HCT116 (cell line): ENCODE measurements at regions not wholly inside any gene's neighbourhood (a gene's known extent, or its start where the extent isn't known, plus 50 kb on each side); places are given as distances from the start of the nearest gene placed in this dataset.

Experiments
- ATAC-seq: fragments of 200-7000 bp; cut with Tn5 transposase; 2 replicates; pipeline ENCODE4 v1.9.1; 2020; ENCODE audit warnings: mild to moderate bottlenecking, moderate library complexity
- BruUV-seq: library from RNA; stranded (reverse); fragments of 400-500 nt; replicated peaks from 2 replicates; lab custom pipeline; 2021; lab: Mats Ljungman, UMichigan
- CTCF ChIA-PET: fragments of 300-600 bp; sonication (Branson Sonifier 250); formaldehyde crosslinking; loops from one replicate; lab custom pipeline; 2021; ENCODE audit warnings: antibody characterized with exemption; lab: Charles Lee
- POLR2A ChIA-PET: fragments of 300-600, 350-600 bp; sonication (Branson Sonifier 250); formaldehyde crosslinking; loops from one replicate; lab custom pipeline; 2021; ENCODE audit warnings: antibody characterized with exemption; lab: Charles Lee
- RAD21 ChIA-PET, 2 experiments: fragments of 300-600 bp; sonication (Branson Sonifier 250); formaldehyde crosslinking; loops; one replicate each; lab custom pipeline; 2023; ENCODE audit warnings: low total read pairs in 2 of 2; ENCODE audit not compliant: uncharacterized antibody in 2 of 2, unreplicated experiment in 2 of 2, low non-redundant PET in 1 of 2; lab: Charles Lee
- DNase-seq: peaks from one replicate; pipeline ENCODE4 v3.0.0-alpha.2; 2010; ENCODE audit warnings: low read depth, low spot score
- H2AFZ ChIP-seq: fragments of 200-600 bp; shearing (Covaris generic), sonication (generic); 2 replicates; pipeline ENCODE4 v1.6.1; 2017; ENCODE audit warnings: low read depth, mixed run types, mixed read lengths, antibody characterized with exemption, low read length; ENCODE audit not compliant: poor library complexity, severe bottlenecking
- H3K27ac ChIP-seq: 2 replicates; pipeline ENCODE4 v1.5.1; 2012; ENCODE audit warnings: low read depth, low read length
- H3K27me3 ChIP-seq: fragments of 200-600 bp; sonication (generic); 2 replicates; pipeline ENCODE4 v1.6.1; 2016; ENCODE audit warnings: mixed run types, low read length, mixed read lengths; ENCODE audit not compliant: insufficient read depth
- H3K36me3 ChIP-seq, 2 experiments: fragments of 200-500 bp in 1 of 2; fragments of 200-600 bp in 1 of 2; sonication (Bioruptor generic) in 1 of 2; sonication (generic) in 1 of 2; 2 replicates each; pipeline versions ENCODE4 v1.5.1 to v1.6.1; 2014 to 2016; ENCODE audit warnings: low read length in 2 of 2, inconsistent platforms in 1 of 2, mixed read lengths in 1 of 2, mixed run types in 1 of 2; ENCODE audit not compliant: insufficient read depth in 2 of 2, control insufficient read depth in 1 of 2
- H3K4me1 ChIP-seq, 2 experiments: fragments of 200-600 bp in 1 of 2; sonication (generic) in 1 of 2; 2 replicates each; pipeline versions ENCODE4 v1.5.1 to v1.6.1; 2012 to 2017; ENCODE audit warnings: low read length in 2 of 2, inconsistent platforms in 1 of 2, mild to moderate bottlenecking in 1 of 2, mixed read lengths in 1 of 2, mixed run types in 1 of 2, moderate library complexity in 1 of 2; ENCODE audit not compliant: insufficient read depth in 2 of 2, control insufficient read depth in 1 of 2
- H3K4me2 ChIP-seq: fragments of 200-600 bp; sonication (generic); 2 replicates; pipeline ENCODE4 v1.6.1; 2017; ENCODE audit warnings: mixed run types, low read length, mixed read lengths
- H3K4me3 ChIP-seq, 2 experiments: fragments of 200-600 bp in 1 of 2; sonication (generic) in 1 of 2; replicated peaks in 1 of 2; 2 replicates each; pipeline ENCODE4 v1.5.1; 2011 to 2016; ENCODE audit warnings: low read length in 2 of 2, control low read depth in 1 of 2, low read depth in 1 of 2, mild to moderate bottlenecking in 1 of 2, mixed read lengths in 1 of 2, mixed run types in 1 of 2
- H3K79me2 ChIP-seq: fragments of 200-600 bp; sonication (generic); 2 replicates; pipeline ENCODE4 v1.6.1; 2017; ENCODE audit warnings: mild to moderate bottlenecking, mixed run types, low read length, moderate library complexity, mixed read lengths; ENCODE audit not compliant: insufficient read depth
- H3K9ac ChIP-seq: fragments of 200-600 bp; sonication (generic); 2 replicates; pipeline ENCODE4 v1.6.1; 2016; ENCODE audit warnings: low read length, mixed read lengths
- H3K9me2 ChIP-seq: fragments of 200-600 bp; sonication (generic), shearing (Covaris generic); 2 replicates; pipeline ENCODE4 v1.6.1; 2017; ENCODE audit warnings: mixed run types, mild to moderate bottlenecking, moderate library complexity; ENCODE audit not compliant: insufficient read depth
- H3K9me3 ChIP-seq, 2 experiments: fragments of 200-500 bp in 1 of 2; fragments of 200-600 bp in 1 of 2; sonication (Bioruptor generic) in 1 of 2; sonication (generic) in 1 of 2; 2 replicates each; pipeline ENCODE4 v1.6.1; 2014 to 2017; ENCODE audit warnings: low read length in 2 of 2, mixed read lengths in 2 of 2, inconsistent platforms in 1 of 2, low read depth in 1 of 2, mild to moderate bottlenecking in 1 of 2, mixed run types in 1 of 2, moderate library complexity in 1 of 2; ENCODE audit not compliant: control insufficient read depth in 1 of 2, insufficient read depth in 1 of 2
- H4K20me1 ChIP-seq: fragments of 200-600 bp; sonication (generic), shearing (Covaris generic); 2 replicates; pipeline ENCODE4 v1.6.1; 2017; ENCODE audit warnings: mixed run types, mild to moderate bottlenecking, moderate library complexity; ENCODE audit not compliant: insufficient read depth
- ATF3 ChIP-seq: IDR thresholded peaks from 2 replicates; pipeline ENCODE4 v1.6.1; 2012
- CBX3 ChIP-seq: IDR thresholded peaks from 2 replicates; pipeline ENCODE4 v1.6.1; 2012; ENCODE audit warnings: low read depth
- EZH2phosphoT487 ChIP-seq: fragments of 200-600 bp; IDR thresholded peaks from 2 replicates; pipeline ENCODE4 v1.6.1; 2018; ENCODE audit warnings: antibody characterized with exemption, borderline replicate concordance
- MAX ChIP-seq: IDR thresholded peaks from 2 replicates; pipeline ENCODE4 v1.6.1; 2012
- SRF ChIP-seq: IDR thresholded peaks from 2 replicates; pipeline ENCODE4 v1.6.1; 2012; ENCODE audit warnings: low read depth
- TCF7L2 ChIP-seq: IDR thresholded peaks from 2 replicates; pipeline ENCODE4 v1.7.0; 2011; ENCODE audit warnings: borderline replicate concordance, inconsistent platforms; ENCODE audit not compliant: insufficient read depth, insufficient read length; ENCODE audit errors: extremely low read depth
- YY1 ChIP-seq: IDR thresholded peaks from 2 replicates; pipeline ENCODE4 v1.6.1; 2011; ENCODE audit warnings: low read length, low read depth, moderate library complexity, mild to moderate bottlenecking; ENCODE audit not compliant: insufficient replicate concordance; ENCODE audit errors: extremely low read depth
- ZNF274 ChIP-seq: fragments of 200-500 bp; sonication (Bioruptor generic); IDR thresholded peaks from 2 replicates; pipeline ENCODE4 v1.6.1; 2014; ENCODE audit warnings: mild to moderate bottlenecking, low read depth, low read length, inconsistent platforms
- intact Hi-C: fragments of 100-400 bp; cut with micrococcal nuclease; formaldehyde crosslinking; loops from 2 replicates; pipeline ENCODE4 v1.10.0; 2022

GRCh38 chr6:120700001-120700400 lies 634.3 kb downstream of the TBC1D32 start:
- intact Hi-C loops, result no loop called here
- ATAC-seq (no peak), DNase-seq (no peak)
- CTCF ChIA-PET, result no interaction called here
- Histone ChIP-seq H2AFZ (no peak overlapping the region), H3K27me3 (no peaks in the 10 kb centered on the region), H3K4me3 (no peak overlapping the region), H3K4me2 (no peak overlapping the region), H3K9ac (no peak overlapping the region), H3K36me3 (no peaks in the 10 kb centered on the region), H3K27ac (no peak overlapping the region), H3K9me2 (no peaks in the 10 kb centered on the region), H4K20me1 (no peaks in the 10 kb centered on the region), H3K4me1 (no peaks in the 10 kb centered on the region), H3K79me2 (no peaks in the 10 kb centered on the region), H3K9me3 (no peaks in the 10 kb centered on the region)
- TF ChIP-seq EZH2phosphoT487 (no peak), YY1 (no peak), SRF (no peak), MAX (no peak), CBX3 (no peak), ATF3 (no peak), TCF7L2 (no peak), ZNF274 (no peak)
- no TSS peak for BruUV-seq
- RAD21 ChIA-PET, result no interaction called here
- POLR2A ChIA-PET, result no interaction called here

- H3K79me2 ChIP-seq, result no peaks in the 10 kb centered on the region
- H3K27me3 ChIP-seq, result no peaks in the 10 kb centered on the region
- H4K20me1 ChIP-seq, result no peaks in the 10 kb centered on the region
- RAD21 ChIA-PET, result interaction anchor here in 1 of 2 experiments (0.6 kb wide), 1 partner anchor 716 kb away, joined by 3 read pairs; no protein-coding TSS in a partner anchor
- intact Hi-C loops, result no loop called here
- CTCF ChIA-PET, result no interaction called here
- H2AFZ ChIP-seq, result no peak overlapping the region
- BruUV-seq, result no TSS peak
- DNase-seq (no peak), ATAC-seq (no peak)
- POLR2A ChIA-PET, result no interaction called here
- H3K9me3 ChIP-seq, result no peaks in the 10 kb centered on the region
- no peaks in the 10 kb centered on the region for H3K36me3 ChIP-seq
- no peaks in the 10 kb centered on the region for H3K4me1 ChIP-seq
- no peak overlapping the region for H3K4me3 ChIP-seq
- H3K4me2 ChIP-seq, result no peak overlapping the region
- no peak overlapping the region for H3K27ac ChIP-seq
- TF ChIP-seq MAX, result no peak
- H3K9me2 ChIP-seq, result peaks cover 3% of the 10 kb centered on the region; the same call in 1 of the 2 replicates
- no peak overlapping the region for H3K9ac ChIP-seq
These were observed 647.8 kb downstream of the TBC1D32 start for GRCh38 chr6:120686492-120686891.
